SKM-1 treated with dmso at 0.1 percent for 144 hours (cell line): ENCODE measurements at regions not wholly inside any gene's neighbourhood (a gene's known extent, or its start where the extent isn't known, plus 50 kb on each side); places are given as distances from the start of the nearest gene placed in this dataset.

Experiments used
- DNase-seq: peaks from one replicate; lab custom pipeline; 2025; ENCODE audit not compliant: unreplicated experiment; lab: John Stamatoyannopoulos, UW

DNA sequence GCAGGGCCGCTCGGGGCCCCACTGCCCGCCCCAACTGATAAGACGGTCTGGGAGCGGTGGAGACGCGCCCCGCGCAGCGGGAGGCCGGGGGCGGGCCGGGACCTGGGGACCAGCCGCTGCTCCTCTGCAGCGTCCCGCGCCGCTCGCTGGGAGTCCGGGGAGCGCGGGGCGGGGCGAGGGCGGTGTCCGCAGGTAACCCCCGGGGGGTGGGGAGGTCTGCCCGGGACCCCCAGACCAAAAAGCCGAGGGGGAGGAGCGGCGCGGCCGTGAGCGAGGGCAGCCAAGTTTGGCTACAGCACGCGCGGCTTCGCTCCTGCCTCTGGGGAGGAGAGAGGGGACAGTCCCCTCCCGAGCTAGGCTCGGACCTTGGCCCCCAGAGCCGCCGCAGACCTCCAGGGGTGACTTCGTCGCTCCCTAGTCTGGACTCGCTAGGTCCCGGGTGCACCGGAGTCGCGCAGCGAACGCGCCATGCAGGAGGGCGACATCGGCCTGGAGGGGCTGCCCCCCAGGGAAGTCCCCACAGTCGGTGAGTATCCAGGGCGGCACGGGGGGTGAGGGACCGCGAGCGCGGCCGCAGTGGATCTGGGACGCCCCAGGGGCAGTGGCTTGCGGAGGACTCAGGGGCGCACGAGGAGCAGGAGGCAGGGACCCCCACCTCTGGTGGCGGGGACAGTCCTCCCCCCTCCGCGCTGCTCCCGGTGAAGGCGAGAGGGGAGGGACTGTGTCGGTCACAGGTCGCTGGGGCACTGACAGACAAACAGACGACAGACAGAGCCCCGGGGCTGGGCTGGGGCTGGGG, 92.3 kb upstream of the ANO1 start:
- DNase-seq: no peak

DNA sequence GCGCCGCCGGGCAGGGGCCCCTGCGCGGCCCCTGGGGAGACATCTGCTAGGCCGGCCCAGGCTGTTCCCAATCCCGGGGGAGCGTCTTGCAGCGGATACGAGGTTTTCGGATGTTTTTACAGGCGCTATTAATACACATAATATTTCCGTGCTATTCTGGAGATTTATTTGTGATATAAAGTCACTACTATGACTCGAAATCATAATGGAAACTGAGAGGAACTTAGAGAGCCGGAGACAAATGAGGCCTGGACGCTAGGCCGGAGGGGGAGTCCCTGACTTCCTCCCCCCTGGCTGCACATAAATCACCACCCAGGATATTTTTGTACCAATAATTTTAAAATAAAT, 91.7 kb upstream of the ANO1 start:
- no peak for DNase-seq

DNA sequence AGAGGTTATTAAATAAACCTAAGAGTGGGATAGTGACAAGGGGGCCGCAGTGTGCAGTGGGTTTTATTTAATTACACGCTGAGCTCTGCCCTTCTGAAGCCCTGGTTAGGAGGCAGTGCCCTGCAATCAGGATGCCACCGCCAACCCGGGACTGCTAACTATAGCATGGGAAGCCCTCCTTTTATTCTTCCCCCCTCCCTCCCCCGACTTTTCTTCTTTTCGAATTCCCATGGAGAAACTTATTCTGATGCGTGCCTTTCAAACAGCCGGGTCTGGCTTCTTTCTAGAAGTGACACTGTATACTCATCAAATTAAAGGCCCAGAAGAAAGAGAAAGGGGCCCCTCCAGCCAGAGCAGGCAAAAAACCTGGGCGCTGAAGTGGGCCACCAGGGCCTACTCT, 91.3 kb upstream of the ANO1 start:
- DNase-seq: no peak

DNA sequence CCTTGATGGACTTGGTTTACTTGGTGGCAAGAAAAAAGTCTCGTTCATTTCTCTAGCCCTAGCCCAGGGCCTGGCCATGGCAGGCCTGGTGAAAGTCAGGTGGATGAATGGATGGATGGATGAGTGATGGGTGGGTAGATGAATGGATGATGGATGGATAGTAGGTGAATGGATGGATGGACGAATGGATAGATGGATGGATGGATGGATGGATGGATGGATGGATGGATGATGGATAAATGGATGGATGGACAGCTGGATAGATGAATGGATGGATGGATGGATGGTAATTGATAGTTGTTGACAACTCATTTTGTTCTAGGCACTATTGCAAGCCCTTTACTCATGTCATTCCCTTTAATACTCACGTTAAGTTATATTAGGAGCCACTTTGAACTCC, 86.1 kb upstream of the ANO1 start:
- DNase-seq: no peak

DNA sequence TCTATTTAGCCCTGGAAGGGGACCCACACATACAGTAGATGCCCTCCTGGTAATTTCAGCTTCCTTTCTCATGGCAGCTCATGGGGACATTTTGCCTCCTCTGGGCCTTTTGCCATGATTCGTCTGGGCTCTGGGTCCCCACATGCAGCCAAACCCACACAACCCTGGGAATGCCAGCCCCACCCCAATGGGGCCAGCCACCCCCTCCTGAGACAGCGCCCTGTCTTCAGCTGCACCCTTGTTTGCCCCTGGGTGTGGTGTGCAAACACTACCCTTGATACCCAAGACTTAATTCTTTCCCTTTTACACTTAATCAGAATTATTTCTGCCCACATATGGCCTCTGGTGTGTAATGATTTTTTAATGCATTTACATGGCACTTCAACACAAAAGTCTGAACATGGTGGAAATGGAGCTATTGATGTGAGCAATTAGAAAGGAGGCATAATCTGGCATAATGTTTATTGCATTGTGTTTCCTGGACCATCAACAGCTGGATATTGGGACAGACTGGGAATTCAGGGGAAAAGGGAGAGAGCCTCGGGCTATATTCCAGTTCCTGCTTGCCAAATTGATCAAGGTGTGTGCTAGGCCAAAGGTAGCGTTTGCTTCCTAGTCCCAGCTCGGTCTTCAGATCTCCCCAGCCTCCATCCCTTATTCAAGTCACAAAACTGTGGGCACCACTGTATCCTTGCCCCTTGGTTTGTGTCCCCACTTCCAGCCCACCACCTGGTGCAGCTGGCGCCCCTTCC, 85.0 kb upstream of the ANO1 start:
- no peak for DNase-seq

DNA sequence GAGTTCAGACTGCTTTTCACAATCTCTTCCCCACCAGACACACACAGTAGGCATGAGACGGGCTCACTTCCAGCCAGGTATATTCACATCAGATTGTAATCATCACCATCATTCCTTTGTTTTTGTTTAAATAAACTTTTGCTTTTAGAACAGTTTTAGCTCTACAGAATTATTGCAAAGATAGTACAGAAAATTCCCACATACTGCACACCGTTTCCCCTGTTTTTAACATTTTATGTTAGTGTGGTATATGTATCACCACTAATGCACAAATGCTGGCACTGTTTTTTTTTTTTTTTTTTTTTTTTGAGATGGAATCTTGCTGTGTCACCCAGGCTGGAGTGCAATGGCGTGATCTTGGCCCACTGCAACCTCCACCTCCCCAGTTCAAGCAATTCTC, 83.3 kb upstream of the ANO1 start:
- DNase-seq: no peak

DNA sequence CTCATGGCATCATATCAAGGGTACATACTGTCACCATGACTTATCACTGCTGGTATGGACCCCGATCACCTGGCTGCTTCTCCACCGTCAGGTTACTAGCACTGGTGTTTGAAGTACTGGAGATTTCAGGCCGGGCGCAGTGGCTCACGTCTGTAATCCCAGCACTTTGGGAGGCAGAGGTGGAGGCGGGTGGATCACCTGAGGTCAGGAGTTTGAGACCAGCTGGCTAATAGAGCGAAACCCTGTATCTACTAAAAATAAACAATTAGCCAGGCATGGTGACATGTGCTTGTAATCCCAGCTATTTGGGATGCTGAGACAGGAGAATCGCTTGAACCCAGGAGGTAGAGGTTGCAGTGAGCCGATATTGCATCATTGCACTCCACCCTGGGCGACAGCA, 82.4 kb upstream of the ANO1 start:
- DNase-seq: no peak

DNA sequence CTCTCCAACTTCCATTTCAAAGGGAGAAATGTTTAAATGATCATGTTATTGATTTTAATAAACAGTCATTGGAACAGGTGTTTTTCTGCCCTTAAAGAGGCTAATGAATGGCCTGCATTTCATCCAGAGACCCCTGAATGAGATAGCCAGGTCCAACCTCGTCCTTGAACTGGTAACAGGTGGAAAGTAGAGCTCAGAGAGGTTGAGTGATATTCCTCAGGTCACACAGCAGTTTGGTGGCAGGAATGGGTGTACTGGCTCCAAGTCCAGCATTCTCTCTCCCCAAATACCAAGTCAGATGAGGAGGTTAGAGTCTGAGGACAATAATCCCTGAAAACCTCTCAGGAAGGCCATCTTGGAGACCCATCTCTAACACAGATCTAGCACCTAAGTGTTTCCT, 81.7 kb upstream of the ANO1 start:
- DNase-seq: no peak

DNA sequence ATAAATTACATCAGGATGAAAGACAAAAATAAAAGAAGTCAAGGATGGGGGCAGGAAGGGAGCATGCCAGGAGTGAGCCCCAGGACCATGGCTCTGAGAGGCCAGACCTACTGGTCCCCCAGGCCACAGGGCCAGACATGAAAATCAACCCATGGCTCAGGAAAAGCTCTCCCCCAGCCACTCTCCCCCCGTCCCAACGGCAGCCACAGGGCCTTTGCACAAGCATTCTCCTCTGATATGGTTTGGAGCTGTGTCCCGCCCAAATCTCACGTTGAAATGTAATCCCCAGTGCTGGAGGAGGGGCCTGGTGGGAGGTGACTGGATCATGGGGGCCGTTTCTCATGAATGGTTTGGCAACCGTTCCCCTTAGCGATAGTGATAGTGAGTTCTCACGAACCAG, 80.8 kb upstream of the ANO1 start:
- no peak for DNase-seq

DNA sequence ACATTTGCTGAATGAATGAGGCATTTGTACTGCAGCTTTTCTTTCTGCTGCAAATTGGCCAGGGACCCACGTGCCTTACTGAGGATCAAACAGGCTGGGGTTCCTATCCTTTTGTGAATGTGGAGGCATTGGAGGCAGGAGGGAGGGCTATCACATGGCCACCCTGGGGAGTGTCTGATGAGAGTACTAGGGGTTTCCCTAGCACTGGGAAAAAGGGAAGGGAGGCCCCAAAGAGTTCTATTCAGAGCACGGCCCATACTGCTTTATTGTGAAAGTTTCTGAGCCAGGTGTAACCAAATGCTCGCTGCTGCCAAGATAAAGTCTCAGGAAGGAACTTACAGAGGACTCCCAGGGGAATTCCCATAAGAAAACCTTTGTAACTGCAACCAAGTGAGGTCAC, 78.4 kb upstream of the ANO1 start:
- DNase-seq: no peak

DNA sequence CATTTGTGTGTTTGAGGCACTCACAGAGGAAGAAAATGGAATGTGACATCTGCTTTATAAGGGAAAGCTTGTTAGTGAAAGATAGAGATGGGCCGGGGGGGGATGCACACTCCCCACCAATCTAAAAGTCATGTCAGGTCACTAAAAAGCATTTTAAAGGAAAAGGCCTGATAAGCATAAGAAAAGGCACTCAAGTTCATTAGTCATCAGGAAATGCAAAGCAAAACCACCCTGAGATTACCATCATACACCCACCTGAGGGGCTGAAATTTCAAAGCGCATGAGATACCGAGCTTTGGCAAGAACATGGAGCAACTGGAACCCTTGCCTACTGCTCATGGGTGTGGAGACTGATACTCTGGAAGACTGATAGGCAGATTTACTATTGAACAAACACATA, 77.9 kb upstream of the ANO1 start:
- no peak for DNase-seq

DNA sequence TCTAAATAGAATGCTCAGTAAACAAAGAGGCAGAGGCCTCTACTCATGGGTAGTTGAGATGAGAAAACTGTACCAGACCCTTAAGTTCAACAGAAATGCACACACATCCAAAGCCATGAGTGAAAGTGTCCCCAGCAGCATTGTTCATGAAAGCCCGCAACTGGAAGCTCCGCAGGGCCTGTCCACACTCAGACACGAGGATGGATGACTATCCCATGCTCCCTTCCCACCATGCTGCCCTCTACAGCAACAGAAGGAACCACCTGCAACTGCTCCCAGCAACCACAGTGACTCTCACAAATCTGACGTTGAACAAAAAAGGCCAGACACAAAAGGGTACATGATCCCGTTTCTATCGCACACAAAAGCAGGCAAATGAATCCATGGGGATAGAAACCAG, 76.9 kb upstream of the ANO1 start:
- DNase-seq: no peak

DNA sequence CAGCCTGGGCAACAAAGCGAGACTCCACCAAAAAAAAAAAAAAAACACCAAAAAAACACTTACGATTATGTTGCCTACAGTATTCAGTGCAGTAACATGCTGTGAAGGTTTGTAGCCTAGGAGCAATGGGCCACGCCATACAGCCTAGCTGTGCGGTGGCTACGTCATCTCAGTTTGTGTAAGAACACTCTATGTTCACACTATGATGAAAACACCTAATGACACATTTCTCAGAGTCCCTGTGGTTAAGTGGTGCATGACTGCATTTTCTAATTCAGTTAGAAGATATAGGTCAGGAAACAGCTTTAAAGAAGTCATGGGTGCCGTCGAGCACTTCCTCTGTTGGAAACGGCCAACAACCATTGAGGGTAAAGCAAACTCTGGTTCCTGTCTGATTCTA, 75.7 kb upstream of the ANO1 start:
- no peak for DNase-seq

DNA sequence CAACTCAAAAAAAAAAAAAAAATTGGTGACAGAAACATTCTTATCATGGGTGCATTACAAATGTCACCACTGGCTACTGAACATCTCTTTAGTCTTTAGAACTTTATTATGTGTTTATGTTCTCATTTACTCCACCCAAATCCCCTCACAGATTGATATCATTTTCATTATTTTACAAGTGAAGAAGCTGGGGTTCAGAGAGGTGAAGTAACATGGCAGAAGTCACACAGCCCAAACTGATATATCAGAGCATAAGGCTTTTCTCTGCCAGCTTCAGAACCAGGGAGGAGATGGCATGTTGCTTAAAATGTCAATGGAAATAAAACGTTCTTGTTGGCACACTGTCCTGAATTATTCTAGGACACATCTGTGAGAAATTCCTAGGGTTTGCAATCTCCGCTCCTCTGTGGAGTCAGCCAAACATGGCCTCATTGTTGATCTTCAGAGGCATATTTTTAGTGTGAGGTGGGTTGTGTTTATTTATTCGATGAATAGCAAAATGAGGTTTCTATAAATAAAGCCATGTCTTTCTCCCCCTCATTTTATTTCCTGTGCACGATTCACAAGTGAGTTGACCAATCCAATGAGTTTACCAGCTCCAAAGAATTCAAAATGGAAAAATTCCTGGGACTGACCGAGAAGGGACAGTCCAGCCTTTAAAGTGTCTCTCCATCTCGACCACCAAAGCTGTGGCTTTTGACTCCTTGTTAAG, 72.9 kb upstream of the ANO1 start:
- DNase-seq: no peak

DNA sequence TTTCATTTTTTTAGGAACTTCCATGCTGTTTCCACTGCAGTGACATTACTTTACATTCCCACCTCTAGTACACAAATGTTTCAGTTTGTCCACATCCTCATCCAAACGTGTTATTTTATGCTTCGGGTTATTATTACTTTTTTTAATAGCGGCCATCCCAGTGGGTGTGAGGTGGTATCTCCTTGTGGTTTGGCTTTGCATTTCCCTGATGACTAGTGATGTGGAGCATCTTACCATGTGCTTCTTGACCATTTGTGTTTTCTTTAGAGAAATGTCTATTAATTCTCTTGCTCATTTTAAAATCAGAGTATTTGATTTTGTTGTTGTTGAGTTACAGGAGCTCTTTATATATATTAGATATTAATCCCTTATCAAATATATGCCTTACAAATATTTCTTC, 70.3 kb upstream of the ANO1 start:
- DNase-seq: no peak

DNA sequence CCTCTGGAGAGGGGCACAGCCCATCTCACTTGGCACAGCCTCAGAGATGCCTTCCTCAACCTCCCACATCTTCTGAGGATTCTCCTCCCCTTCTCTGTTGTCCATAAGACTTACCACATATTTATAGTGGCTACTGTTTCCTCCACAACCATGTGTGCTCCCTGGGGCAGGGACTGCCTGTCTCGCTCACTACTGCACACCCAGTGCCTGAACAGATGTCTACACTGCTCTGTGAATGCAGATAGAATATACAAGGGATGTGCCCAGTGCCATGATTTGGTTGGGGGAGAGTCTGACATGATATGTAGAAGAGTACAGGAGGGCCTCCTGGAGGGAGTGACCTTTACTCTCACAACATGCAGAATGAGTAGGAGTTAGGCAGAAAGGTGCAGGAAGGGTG, 67.3 kb upstream of the ANO1 start:
- DNase-seq: no peak

DNA sequence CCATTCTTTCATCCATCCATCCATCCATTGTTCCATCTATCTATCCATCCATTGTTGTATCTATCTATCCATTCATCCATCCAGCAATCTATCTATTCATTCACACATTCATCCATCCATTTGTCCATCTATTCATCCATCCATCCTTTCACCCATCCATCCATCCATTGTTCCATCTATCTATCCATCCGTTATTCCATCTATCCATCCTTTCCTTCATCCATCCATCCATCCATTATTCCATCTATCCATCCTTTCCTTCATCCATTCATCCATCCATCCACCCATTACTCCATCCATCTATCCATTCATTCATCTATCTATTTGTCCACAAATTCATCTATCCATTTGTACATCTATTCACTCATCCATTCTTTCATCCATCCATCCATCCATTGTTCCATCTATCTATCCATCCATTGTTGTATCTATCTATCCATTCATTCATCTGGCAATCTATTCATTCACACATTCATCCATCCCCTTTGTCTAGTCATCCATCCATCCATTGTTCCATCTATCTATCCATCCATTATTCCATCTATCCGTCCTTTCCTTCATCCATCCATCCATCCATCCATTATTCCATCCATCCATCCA, 65.9 kb upstream of the ANO1 start:
- DNase-seq: no peak

DNA sequence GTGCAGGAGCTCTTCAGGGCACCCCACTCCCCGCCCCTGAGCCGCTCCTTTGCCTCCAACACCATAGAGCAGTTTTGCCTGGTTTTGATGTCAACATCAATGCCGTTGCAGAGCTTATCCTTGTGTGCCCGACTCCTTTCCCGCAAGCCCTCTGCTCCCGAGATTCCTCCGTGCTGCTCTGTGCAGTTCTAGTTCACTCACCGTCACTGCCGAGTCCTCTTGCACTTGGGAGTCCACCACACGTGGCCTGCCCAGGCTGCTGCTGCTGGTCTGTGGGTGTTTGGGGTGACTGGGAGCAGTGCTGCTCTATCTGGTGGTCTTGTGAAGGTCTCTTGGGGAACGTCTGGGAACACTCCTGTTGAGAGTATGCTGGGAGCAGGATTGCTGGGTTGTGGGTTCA, 63.8 kb upstream of the ANO1 start:
- no peak for DNase-seq

DNA sequence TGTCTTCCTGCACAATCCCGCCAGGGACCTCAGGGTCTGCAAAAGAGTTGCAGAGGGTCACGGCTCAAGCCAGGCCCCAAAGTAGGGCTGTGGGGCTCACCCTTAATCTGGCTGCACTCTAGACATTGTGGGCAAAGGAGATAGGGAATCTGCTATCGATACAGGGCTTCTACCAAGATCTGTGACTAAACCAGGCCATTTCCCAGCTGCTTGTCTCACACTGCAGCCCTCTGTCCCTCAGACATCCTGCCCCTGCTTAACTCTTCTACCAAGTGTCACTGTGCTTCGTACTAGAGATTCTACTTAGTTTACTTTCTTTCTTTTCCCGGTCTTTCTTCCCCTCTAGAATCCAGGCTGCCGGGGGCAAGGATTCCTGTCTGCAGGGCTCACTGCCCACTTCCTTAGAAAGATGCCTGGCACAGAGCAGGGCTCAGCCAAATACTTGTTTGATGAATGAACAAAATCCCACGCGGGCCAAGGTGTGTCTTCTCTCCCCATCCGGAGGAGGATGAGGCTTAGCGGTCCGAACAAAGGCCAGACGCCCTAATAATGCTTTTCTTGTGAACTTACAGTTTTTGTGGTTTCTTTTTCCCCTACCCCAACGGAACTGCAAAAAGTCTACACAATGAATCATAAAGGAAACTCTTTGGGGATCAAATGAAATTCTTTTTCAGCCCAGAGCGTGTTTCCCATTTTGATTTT, 61.3 kb upstream of the ANO1 start:
- DNase-seq: no peak

DNA sequence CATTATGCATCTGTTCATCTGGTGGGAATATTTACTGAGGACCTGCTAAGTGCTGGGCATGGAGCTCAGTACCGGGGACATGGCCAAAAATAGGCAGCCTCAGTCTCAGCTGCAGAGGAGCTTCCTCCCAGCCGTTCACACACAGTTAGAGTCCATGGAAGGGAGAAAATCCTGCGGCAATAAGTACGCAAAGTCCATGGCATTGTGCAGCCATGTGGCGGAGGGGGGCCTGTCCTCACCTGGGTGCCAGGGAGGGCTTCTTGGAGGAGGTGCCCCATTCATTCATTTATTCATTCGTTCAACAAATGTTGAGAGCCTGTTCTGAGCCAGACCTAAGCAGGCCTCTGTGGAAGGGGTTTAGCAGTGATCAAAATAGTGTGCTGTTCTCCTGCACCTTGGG, 59.3 kb upstream of the ANO1 start:
- no peak for DNase-seq

DNA sequence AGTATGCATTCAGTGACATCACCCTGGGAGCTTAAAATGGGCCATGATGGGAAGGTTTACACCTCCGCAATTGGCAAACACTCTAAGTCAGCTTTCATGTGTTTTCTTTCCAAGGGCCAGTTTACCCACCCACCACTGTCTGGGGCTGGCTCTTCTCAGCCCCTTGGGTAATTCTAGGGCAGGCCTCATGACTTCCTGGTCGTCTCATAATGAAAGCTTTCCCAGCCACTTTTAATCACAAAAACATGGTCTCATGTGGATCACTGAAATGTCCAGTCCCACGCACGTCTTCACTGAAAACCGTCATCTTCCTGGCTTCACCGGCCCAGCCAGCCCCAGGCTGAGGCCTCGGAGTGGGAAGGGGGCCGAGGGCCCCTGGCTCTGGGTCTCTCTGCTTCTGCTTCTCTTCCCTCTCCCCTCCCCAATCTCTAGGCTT, 58.5 kb upstream of the ANO1 start:
- no peak for DNase-seq
